ENCODE measurements at regions not wholly inside any gene's neighbourhood (a gene's known extent, or its start where the extent isn't known, plus 50 kb on each side); places are given as distances from the start of the nearest gene placed in this dataset.

- Histone ChIP-seq H3K27ac (no peak overlapping the region), H3K9me3 (no peaks in the 10 kb centered on the region), H3K36me3 (no peaks in the 10 kb centered on the region), H3K4me1 (no peaks in the 10 kb centered on the region), H3K4me3 (no peak overlapping the region), H3K27me3 (no peaks in the 10 kb centered on the region)
- TF ChIP-seq, protein P1, sequence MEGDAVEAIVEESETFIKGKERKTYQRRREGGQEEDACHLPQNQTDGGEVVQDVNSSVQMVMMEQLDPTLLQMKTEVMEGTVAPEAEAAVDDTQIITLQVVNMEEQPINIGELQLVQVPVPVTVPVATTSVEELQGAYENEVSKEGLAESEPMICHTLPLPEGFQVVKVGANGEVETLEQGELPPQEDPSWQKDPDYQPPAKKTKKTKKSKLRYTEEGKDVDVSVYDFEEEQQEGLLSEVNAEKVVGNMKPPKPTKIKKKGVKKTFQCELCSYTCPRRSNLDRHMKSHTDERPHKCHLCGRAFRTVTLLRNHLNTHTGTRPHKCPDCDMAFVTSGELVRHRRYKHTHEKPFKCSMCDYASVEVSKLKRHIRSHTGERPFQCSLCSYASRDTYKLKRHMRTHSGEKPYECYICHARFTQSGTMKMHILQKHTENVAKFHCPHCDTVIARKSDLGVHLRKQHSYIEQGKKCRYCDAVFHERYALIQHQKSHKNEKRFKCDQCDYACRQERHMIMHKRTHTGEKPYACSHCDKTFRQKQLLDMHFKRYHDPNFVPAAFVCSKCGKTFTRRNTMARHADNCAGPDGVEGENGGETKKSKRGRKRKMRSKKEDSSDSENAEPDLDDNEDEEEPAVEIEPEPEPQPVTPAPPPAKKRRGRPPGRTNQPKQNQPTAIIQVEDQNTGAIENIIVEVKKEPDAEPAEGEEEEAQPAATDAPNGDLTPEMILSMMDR (IDR thresholded peaks at IDR 0.05): no peak
- TF ChIP-seq POLR2A (IDR thresholded peaks at IDR 0.05): no peak
- no peak for TF ChIP-seq EP300 (IDR thresholded peaks at IDR 0.05)
- no peak for TF ChIP-seq POLR2AphosphoS5 (IDR thresholded peaks at IDR 0.05)
- intact Hi-C loops (cut with DNase I; ENCODE audit: low total_unique reads): no loop called here
- no peak for DNase-seq
- WGBS, 5 donors: 53 to 79% (median 59%) methylated on average over 1 of the region's 1 CpG
Measured at GRCh38 chr11:23569134-23569533, 708.9 kb upstream of the CCDC179 start.

DNA sequence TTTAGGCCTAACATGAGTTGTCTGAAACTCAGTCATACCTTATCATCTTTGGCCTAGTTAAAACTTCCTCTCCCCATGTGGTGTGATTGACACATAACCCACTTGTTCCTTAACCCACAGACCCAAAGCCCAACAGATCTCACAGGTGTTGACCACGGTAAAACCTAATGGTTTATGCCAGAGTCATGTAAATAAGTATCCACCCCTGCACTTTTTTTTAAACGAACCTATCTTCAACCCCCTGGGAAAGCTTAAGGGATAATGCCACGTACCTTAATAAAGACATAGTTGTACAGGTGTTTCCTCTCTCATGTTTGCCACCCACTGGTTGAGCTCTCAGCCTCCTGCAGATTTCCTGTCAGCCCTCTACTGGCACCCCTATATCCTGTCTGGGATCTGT, 709.3 kb upstream of the CCDC179 start:
- H3K4me1 ChIP-seq: no peaks in the 10 kb centered on the region
- intact Hi-C loops (cut with DNase I; ENCODE audit: low total_unique reads): no loop called here
- DNase-seq: peak in 1 of 2 donors; percentile 6
- H3K9me3 ChIP-seq: no peaks in the 10 kb centered on the region
- 57 to 73% (median 64%) methylated on average over 3 of the region's 3 CpGs for WGBS, 5 donors
- H3K27ac ChIP-seq: no peak overlapping the region
- TF ChIP-seq EP300 (IDR thresholded peaks at IDR 0.05) (no peak), POLR2A (IDR thresholded peaks at IDR 0.05) (no peak), POLR2AphosphoS5 (IDR thresholded peaks at IDR 0.05) (no peak)
- TF ChIP-seq, protein P1 (IDR thresholded peaks at IDR 0.05): no peak
- no peaks in the 10 kb centered on the region for H3K27me3 ChIP-seq
- H3K4me3 ChIP-seq: no peak overlapping the region
- H3K36me3 ChIP-seq: no peaks in the 10 kb centered on the region

- Histone ChIP-seq H3K4me3 (no peak overlapping the region), H3K36me3 (no peaks in the 10 kb centered on the region), H3K9me3 (no peaks in the 10 kb centered on the region), H3K27ac (no peak overlapping the region), H3K27me3 (no peaks in the 10 kb centered on the region), H3K4me1 (no peaks in the 10 kb centered on the region)
- no peak for TF ChIP-seq POLR2AphosphoS5 (IDR thresholded peaks at IDR 0.05)
- TF ChIP-seq, protein P1 (IDR thresholded peaks at IDR 0.05): no peak
- TF ChIP-seq POLR2A (IDR thresholded peaks at IDR 0.05): no peak
- no peak for TF ChIP-seq EP300 (IDR thresholded peaks at IDR 0.05)
- intact Hi-C loops (cut with DNase I; ENCODE audit: low total_unique reads): no loop called here
- no peak for DNase-seq
Measured at GRCh38 chr11:23570828-23571227, 710.6 kb upstream of the CCDC179 start.

DNA sequence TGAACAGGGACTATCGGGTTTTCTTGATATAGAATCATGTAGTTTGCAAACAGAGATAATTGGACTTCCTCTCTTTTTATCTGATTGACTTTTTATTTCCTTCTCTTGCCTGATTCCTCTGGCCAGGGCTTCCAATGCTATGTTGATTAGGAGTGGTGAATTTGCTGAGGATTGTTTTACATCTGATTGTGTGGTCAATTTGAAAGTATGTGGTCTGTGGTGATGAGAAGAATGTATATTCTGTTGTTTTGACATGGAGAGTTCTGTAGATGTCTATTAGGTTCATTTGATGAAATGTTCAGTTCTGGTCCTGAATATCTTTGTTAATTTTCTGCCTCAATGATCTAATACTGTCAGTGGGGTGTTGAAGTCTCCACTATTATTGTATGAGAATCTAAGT, 713.2 kb upstream of the CCDC179 start:
- DNase-seq: no peak
- Histone ChIP-seq H3K4me3 (no peak overlapping the region), H3K27ac (no peak overlapping the region), H3K4me1 (no peaks in the 10 kb centered on the region), H3K36me3 (no peaks in the 10 kb centered on the region), H3K27me3 (no peaks in the 10 kb centered on the region), H3K9me3 (no peaks in the 10 kb centered on the region)
- 22 to 56% (median 44%) methylated on average over 1 of the region's 1 CpG for WGBS, 5 donors
- TF ChIP-seq POLR2AphosphoS5 (IDR thresholded peaks at IDR 0.05): no peak
- no peak for TF ChIP-seq POLR2A (IDR thresholded peaks at IDR 0.05)
- TF ChIP-seq EP300 (IDR thresholded peaks at IDR 0.05): no peak
- TF ChIP-seq, protein P1 (IDR thresholded peaks at IDR 0.05): no peak
- intact Hi-C loops (cut with DNase I; ENCODE audit: low total_unique reads): no loop called here

All from stomach (tissue), 8 donors.